Esophagus squamous epithelium (tissue), 5 donors: ENCODE measurements at regions not wholly inside any gene's neighbourhood (a gene's known extent, or its start where the extent isn't known, plus 50 kb on each side); places are given as distances from the start of the nearest gene placed in this dataset.

Experiments
- DNase-seq: peaks from one replicate; lab custom pipeline; 2025; lab: John Stamatoyannopoulos, UW
- H3K27ac ChIP-seq, 4 donors: fragments of 200-600 bp; sonication (generic); one replicate each; pipeline ENCODE4 v1.5.1; 2016 to 2019; ENCODE audit warnings: mild to moderate bottlenecking in 1 of 4
- H3K27me3 ChIP-seq, 4 donors: fragments of 200-600 bp; sonication (generic); 1 replicate in 3 of 4; 2 replicates in 1 of 4; pipeline versions ENCODE4 v1.5.1 to v1.6.0; 2017 to 2021; ENCODE audit warnings: antibody characterized with exemption in 1 of 4
- H3K36me3 ChIP-seq, 3 donors: fragments of 200-600 bp; sonication (generic); one replicate each; pipeline ENCODE4 v1.5.1; 2016 to 2019
- H3K4me1 ChIP-seq, 3 donors: fragments of 200-600 bp; sonication (generic); one replicate each; pipeline ENCODE4 v1.5.1; 2017 to 2019
- H3K4me3 ChIP-seq, 4 donors: fragments of 200-600 bp; sonication (generic); 1 replicate in 3 of 4; 2 replicates in 1 of 4; pipeline ENCODE4 v1.5.1; 2016 to 2019; ENCODE audit warnings: mild to moderate bottlenecking in 2 of 4, moderate library complexity in 1 of 4
- H3K9me3 ChIP-seq, 3 donors: fragments of 200-600 bp; sonication (generic); one replicate each; pipeline ENCODE4 v1.5.1; 2016 to 2019
- CTCF ChIP-seq, 6 experiments: fragments of 450-650 bp in 4 of 6; fragments of 200-600 bp in 2 of 6; sonication (generic) in 2 of 6; IDR thresholded peaks; one replicate each; pipeline ENCODE4 v1.5.1; 2016 to 2019; ENCODE audit warnings: antibody characterized with exemption in 6 of 6, mild to moderate bottlenecking in 4 of 6, moderate library complexity in 4 of 6
- POLR2A ChIP-seq, 4 donors: fragments of 450-650 bp; IDR thresholded peaks; one replicate each; pipeline ENCODE4 v1.6.1; 2017; ENCODE audit warnings: antibody characterized with exemption in 4 of 4, mild to moderate bottlenecking in 4 of 4, moderate library complexity in 3 of 4
- WGBS, 2 donors: methylation state at CpG; one replicate each; pipeline ENCODE4 v1.1.5; 2018; 5-methylcytosine and 5-hydroxymethylcytosine counted together
- intact Hi-C: fragments of 100-400 bp; cut with DNase I; formaldehyde crosslinking; loops from one replicate; pipeline ENCODE4 v1.15.0; 2022
- donor health status: DM: yes; HTN: yes; CAD: no.

DNA sequence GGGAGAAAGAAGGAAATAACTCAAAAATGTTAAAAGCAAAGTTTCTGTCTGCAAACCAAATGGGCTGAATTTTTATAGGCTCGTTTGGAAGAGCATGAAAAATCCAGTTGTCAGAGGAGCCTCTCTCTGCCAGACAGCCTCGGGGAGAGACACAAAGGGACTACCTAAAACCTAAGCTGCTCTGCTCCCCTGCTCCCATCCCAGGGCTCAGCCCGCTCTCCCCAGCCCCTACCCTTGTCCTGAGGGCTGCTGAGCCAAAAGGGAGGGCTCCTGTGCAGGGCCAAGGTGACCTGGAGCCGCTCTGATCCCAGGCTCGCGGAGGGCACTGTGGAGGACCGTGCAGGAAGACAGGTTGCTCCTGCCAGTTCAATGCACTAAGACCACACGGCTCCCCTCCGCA, 96.7 kb upstream of the UQCRFS1 start:
- no peak for DNase-seq
- intact Hi-C loops: no loop called here
- Histone ChIP-seq H3K27ac (no peak overlapping the region), H3K9me3 (no peaks in the 10 kb centered on the region), H3K36me3 (no peaks in the 10 kb centered on the region), H3K4me1 (no peaks in the 10 kb centered on the region), H3K27me3 (peaks cover 0 to 53% (median 0%) of the 10 kb centered on the region in 4 donors), H3K4me3 (no peak overlapping the region)
- 41 to 47% methylated on average over 8 to 9 of the region's 9 CpGs for WGBS, 2 donors
- no peak for TF ChIP-seq POLR2A (IDR thresholded peaks at IDR 0.05)
- TF ChIP-seq CTCF (IDR thresholded peaks at IDR 0.05): no peak

GRCh38 chr19:29311191-29311790, 98.3 kb upstream of the UQCRFS1 start:
- DNase-seq: no peak
- no peaks in the 10 kb centered on the region for H3K36me3 ChIP-seq
- 61 to 73% methylated on average over 5 to 9 of the region's 14 CpGs for WGBS, 2 donors
- intact Hi-C loops: no loop called here
- H3K4me3 ChIP-seq: no peak overlapping the region
- no peaks in the 10 kb centered on the region for H3K4me1 ChIP-seq
- TF ChIP-seq POLR2A (IDR thresholded peaks at IDR 0.05): no peak
- TF ChIP-seq CTCF (IDR thresholded peaks at IDR 0.05): no peak
- no peaks in the 10 kb centered on the region for H3K9me3 ChIP-seq
- peaks cover 0 to 53% (median 0%) of the 10 kb centered on the region in 4 donors for H3K27me3 ChIP-seq
- no peak overlapping the region for H3K27ac ChIP-seq

DNA sequence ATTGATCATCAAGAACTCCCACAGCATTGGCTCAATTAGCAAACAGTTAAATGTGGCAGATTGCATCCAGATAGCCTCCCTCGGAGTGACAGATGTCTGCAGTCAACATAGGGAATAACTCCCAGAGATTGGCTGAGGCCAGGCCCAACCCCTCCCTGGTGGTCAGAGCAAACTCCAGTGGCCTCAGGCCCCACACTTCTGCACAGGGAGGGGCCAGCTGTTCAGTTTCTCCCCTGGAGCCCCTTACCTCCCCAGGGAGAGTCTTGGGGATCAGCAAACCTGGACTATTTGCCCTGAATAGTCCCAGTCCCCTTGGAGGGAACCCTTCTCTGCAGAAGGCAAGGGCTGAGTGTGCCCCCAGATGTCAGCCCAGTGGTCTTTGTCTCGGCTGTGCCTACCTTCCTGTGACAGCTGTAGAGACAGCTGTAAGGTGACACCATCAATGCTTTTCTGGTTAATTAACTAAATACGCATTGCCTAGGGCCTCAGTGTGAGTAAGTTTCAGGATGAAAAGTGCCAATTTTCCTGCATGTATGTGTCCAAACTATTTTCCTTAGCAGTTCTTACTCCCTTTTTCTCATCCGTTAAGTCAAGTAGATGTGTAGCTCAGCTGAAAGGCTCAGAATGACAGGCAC, 102.7 kb upstream of the UQCRFS1 start:
- H3K36me3 ChIP-seq: no peaks in the 10 kb centered on the region
- intact Hi-C loops: no loop called here
- no peak for DNase-seq
- no peak overlapping the region for H3K4me3 ChIP-seq
- no peaks in the 10 kb centered on the region for H3K4me1 ChIP-seq
- 57 to 61% methylated on average over 4 of the region's 4 CpGs for WGBS, 2 donors
- TF ChIP-seq POLR2A (IDR thresholded peaks at IDR 0.05) (no peak), CTCF (IDR thresholded peaks at IDR 0.05) (no peak)
- no peaks in the 10 kb centered on the region for H3K9me3 ChIP-seq
- H3K27me3 ChIP-seq: peaks cover 0 to 20% (median 0%) of the 10 kb centered on the region in 4 donors
- no peak overlapping the region for H3K27ac ChIP-seq

DNA sequence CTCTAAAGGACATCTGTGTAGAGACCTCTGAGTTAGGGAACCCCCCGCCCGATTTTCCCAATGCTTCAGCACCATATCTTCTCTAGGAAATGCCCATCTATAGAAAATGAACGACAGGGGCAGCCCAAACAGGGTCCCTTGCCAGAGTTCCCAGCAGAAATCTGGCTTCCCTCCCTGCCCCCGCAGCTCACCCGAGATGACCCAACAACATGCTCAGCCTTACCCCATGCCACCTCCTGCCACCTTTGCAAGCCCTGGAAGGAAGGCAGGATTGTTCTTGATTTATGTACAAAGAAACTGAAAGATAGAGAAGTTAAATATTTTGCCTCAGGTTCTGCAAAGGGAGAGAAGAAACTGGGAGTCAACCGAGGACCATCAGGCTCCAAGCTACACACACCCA, 105.6 kb upstream of the UQCRFS1 start:
- no peak for TF ChIP-seq POLR2A (IDR thresholded peaks at IDR 0.05)
- TF ChIP-seq CTCF (IDR thresholded peaks at IDR 0.05): no peak
- no peak overlapping the region for H3K4me3 ChIP-seq
- no peaks in the 10 kb centered on the region for H3K9me3 ChIP-seq
- no peak overlapping the region for H3K27ac ChIP-seq
- no peaks in the 10 kb centered on the region for H3K4me1 ChIP-seq
- no peaks in the 10 kb centered on the region for H3K36me3 ChIP-seq
- intact Hi-C loops: no loop called here
- WGBS, 2 donors: 69 to 71% methylated on average over 4 to 5 of the region's 6 CpGs
- DNase-seq: no peak
- H3K27me3 ChIP-seq: no peaks in the 10 kb centered on the region

DNA sequence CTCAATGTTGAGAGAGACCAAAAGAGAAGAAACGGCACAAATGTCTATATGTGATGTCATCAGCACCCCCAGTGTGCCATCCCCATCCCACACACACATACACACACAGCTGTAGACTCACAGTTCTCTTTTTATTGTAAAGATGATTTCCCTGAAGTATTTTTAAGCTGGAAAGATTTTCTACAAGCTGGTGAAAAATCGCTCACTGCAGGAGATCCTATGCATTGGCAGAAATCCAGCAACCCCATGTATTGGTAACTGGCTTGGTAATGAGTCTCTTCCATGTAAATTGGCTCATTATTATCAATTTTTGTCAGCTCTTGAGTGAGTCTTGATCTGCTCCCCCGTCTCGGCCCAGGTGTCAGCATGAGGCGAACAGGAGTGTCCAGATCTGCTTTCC, 107.1 kb upstream of the UQCRFS1 start:
- 55 to 62% methylated on average over 4 to 5 of the region's 5 CpGs for WGBS, 2 donors
- Histone ChIP-seq H3K4me1 (no peaks in the 10 kb centered on the region), H3K36me3 (no peaks in the 10 kb centered on the region), H3K27ac (no peak overlapping the region), H3K9me3 (no peaks in the 10 kb centered on the region), H3K27me3 (no peaks in the 10 kb centered on the region), H3K4me3 (no peak overlapping the region)
- intact Hi-C loops: no loop called here
- no peak for TF ChIP-seq CTCF (IDR thresholded peaks at IDR 0.05)
- TF ChIP-seq POLR2A (IDR thresholded peaks at IDR 0.05): no peak
- no peak for DNase-seq
